UCSD-AML1 (cell line): ENCODE measurements at regions not wholly inside any gene's neighbourhood (a gene's known extent, or its start where the extent isn't known, plus 50 kb on each side); places are given as distances from the start of the nearest gene placed in this dataset.
A peak's percentile ranks its signal among the peaks of the same experiment; 100 is the strongest.

Experiments used
- DNase-seq: peaks from one replicate; lab custom pipeline; 2025; ENCODE audit not compliant: unreplicated experiment; lab: John Stamatoyannopoulos, UW

DNA sequence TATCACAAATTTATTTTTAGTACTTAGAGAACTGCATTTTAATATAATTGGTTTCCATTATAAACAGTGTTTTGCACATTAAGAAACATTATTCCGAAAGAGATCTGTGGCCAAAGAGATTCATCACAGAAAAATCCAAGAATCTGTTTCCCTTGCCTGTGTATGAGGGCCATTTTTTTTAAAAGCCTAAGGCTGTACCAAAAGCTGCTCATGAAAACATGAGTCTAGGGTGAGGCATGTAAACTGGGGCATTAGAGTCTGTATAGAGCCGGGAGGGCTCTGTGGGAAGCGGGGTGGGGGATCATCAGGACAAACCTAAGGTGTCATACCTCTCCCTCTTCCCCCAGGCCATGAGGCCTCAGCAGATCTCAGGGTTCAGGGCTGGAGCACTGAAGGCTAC, 223.8 kb downstream of the FBXO15 start:
- no peak for DNase-seq

- DNase-seq = no peak
Observed at GRCh38 chr18:73920033-73920432, 227.6 kb downstream of the FBXO15 start.

- DNase-seq = no peak
Observed at GRCh38 chr18:73918816-73919215, 228.8 kb downstream of the FBXO15 start.

GRCh38 chr18:73917046-73917445, 230.6 kb downstream of the FBXO15 start:
- no peak for DNase-seq

GRCh38 chr18:73913505-73913904, 234.1 kb downstream of the FBXO15 start:
- no peak for DNase-seq

DNA sequence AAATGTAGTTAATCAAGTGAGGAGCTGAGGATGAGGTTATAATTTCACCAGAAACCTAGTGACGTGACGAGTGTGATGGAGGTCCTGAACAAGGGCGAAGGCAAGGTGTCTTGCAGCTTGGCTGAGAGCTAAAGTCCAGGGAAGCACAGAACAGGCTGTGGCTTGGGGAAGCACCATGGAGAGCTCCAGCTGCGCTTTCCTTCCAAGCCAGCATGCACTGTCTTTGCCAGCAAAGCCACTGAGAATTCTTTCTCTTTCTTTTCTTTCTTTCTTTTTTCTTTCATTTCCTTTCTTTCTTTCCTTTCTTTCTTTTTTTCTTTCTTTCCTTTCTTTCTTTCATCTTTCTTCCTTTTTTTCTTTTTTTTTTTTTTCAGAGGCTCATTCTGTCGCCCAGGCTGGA, 239.3 kb downstream of the FBXO15 start:
- peak; percentile 36 for DNase-seq

DNA sequence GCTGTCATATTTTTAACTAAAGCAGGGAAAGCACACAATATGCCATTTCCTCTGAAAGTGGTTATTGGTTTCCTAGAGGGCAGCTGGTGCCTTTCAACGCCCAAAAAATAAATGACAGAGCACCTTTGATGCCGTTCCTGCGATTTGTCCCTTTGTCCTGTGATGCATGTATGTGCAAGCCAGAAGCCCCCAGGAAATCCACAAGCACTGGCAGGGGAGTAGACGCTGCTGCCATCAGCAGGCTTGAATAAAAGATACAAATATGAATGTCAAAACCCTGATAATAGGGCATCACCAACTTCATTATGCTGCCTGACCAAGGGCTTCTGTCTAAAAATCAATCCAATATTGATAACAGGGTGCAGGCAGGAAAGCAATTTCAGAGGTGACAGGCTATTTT, 246.1 kb downstream of the FBXO15 start:
- peak; percentile 25 for DNase-seq

- DNase-seq = no peak
Observed at GRCh38 chr18:73901151-73901550, 246.5 kb downstream of the FBXO15 start.

GRCh38 chr18:73900106-73900835, 247.4 kb downstream of the FBXO15 start:
- no peak for DNase-seq

GRCh38 chr18:73897517-73897916, 250.1 kb downstream of the FBXO15 start:
- DNase-seq = no peak

GRCh38 chr18:73896685-73897084, 250.9 kb downstream of the FBXO15 start:
- no peak for DNase-seq

DNA sequence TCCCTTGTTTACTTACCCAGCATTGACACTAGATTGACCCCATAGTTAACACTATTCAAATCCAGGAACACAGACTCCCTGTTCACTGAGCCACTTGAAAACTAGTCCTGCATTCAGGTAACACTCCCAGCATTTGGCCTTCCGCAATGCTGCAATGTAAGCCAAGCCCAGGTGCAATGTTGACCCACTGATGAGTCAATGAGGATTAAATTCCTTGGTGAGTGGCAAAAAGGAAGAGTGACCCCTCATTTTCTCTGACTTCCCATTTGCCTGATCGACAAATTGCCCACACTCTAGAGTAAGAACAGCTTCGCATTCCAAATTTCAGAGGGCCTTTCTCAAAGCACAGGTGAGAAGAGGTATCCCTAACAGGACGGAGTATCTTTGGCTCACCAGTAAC, 251.9 kb downstream of the FBXO15 start:
- no peak for DNase-seq

DNA sequence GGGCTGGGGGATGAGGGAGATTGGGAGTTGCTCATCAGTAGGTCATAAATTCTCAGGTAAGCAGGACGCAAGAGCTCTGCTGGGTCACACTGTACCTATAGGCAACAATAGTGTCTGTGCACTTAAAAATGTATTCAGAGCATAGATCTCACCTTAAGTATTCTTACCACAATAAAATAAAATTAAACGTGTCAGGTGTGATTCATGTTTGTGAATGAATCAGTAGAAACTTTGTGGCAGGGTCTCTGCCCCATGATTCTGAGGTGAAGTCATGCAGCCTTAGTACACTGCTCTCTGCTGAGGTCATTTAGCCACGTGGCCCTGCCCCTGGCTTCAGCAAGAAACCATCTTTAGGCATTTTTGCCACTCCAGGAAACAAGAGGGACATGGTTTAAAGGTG, 253.8 kb downstream of the FBXO15 start:
- no peak for DNase-seq

DNA sequence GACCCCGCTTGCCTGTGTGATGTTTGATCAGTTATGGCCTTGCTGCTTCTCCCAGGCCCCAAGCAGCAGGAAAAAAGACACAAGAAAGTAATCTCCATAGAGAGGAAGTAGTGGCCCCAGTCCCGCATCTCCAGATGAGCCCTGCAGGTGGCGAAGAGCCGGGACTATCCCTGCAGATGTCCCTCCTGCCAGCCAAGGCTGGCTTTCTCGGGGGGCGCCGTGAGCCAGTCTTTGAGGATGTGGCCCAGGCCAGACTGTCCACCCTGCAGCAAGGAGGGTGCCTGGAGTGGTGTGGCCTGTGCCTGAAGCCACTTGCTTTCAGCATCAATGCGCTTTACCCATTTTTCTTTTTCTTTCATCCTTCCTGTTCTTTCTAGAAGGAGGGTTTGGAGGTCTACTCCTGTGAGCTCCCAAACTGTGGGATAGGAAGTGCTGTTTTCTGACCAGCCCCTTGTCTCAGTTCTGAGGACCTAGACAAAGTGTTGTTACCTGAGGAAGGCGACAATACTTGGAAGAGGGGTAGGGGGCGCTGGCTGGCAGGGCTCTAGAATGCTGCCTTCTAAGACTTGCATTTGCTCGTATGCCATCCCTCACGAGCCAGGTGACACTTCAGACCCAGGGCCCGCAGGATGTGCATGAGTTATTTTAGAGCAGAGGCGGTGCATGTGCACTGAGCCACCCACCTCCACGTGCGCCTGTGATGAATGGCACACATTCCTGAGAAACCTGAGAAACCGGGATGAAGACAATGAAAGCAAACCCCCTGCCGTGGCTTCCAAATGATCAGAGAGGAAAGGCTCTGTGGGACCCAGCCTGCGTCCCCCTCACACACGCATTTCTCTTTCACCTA, 255.8 kb downstream of the FBXO15 start:
- peak; percentile 13 for DNase-seq

- no peak for DNase-seq
Observed at GRCh38 chr18:73888565-73888964, 259.1 kb downstream of the FBXO15 start.

DNA sequence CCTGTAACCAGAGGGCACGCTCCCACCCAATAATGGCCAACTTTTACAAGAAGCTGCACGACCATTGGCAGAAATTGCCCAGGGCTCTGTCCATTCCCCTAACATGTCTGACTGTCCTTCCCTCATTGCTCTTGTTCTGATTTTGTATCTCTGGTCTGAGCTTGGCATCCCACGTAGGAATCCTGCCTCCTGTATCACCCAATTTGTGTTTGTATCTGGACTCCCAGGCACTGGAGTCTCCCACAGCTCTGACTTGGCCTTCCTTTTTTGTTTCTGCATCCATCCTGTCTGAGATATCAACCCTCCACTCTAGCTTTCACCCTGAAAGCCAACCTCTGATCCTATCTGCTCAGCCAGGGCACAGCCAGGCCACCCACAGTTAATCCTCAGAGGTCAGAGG, 259.8 kb downstream of the FBXO15 start:
- DNase-seq = no peak

- DNase-seq = no peak
Observed at GRCh38 chr18:73884868-73885267, 262.8 kb downstream of the FBXO15 start.

DNA sequence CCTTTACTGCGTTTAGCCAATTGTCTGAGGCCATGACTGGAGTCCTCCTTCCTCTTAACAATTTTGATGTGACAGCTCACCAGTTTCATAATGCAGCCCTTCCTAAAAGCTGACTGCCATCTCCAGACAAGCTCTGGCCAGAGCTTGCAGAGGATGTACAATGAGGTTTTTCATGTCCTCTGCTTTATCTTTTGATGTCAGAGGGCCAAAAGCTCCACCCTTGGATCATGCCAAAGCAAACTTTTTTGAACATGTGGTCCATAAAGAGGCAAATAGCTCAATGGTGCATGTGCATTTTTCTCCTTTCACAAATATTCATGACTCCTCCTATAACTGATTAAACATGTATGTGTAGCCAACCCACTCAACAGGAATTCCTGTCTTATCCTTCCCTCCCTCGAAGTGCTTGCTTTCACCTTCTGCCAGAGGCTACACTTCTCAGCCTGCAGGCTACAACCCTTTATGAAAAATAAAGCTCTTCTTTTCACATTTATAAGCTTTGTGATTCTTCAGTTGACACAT, 266.2 kb downstream of the FBXO15 start:
- no peak for DNase-seq

GRCh38 chr18:73880387-73880786, 267.2 kb downstream of the FBXO15 start:
- no peak for DNase-seq

- DNase-seq = no peak
Observed at GRCh38 chr18:73879766-73880165, 267.9 kb downstream of the FBXO15 start.

DNA sequence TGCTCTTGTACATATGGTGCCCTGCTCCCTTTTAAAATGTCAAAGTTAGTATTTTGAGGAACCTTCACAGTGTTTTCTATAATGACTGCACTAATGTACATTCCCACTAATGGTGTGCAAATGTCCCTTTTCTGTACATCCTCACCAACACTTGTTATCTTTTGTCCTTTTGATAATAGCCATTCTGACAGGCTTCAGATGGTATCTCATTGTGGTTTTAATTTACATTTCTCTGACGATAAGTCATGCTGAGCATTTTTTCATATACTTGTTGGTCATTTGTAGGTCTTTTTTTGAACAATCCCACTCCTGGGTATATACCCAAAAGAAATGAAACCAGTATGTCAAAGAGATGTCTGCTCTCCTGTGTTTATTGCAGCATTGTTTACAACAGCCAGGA, 268.3 kb downstream of the FBXO15 start:
- DNase-seq = no peak

DNA sequence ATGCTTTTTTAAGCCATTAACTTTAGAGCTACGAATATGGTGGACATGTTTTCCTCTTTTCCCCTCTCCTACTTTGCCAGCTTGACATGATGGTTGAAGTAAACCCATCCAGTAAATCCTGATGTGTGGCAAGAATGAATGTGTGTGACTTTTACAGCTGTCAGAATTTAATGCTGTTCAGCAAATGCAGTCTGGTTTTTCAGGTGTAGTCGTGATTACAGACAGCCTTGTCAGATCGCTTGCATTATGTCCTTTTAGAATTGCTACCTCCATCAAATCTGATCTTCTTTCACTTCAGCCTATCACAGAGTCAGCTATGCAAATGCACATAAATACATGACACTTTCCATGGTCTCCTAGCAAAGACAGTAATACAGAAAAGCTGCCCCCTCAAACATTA, 278.5 kb downstream of the FBXO15 start:
- DNase-seq = no peak
